Fibroblast of skin of right quadriceps (primary cell): ENCODE measurements at regions not wholly inside any gene's neighbourhood (a gene's known extent, or its start where the extent isn't known, plus 50 kb on each side); places are given as distances from the start of the nearest gene placed in this dataset.

Source experiments
- DNase-seq: peaks from one replicate; pipeline ENCODE4 v3.0.0-alpha.2; 2013

GRCh38 chr9:118529210-118529609, 825.0 kb downstream of the TLR4 start:
- DNase-seq: peak; percentile 3

DNA sequence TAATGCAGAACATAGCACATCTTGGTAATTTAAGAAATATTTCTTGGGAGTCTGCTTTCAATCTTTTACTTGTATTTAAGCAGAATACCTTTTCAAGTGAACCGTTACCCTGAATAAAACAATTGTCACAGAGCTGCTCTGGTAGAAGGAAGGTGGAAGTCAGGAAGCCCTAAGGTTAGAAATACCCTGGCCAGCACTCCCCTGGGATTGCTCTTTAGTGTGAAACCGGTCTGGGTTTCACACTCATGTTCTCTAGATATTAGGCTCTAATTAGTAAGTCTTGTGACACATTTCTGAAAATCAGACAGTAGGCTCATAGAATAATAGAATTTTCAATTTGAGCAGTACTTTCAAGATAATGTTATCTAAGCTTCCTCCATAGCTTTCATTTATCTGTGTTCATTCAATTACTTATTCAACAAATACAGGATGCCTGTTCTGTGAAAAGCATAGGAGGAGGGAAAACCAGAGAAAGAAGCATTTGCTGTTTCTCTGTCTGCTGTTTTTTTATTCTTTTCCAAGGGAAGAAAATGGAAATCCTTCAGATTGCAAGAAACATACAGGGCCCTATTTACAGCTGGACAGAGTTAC, 825.5 kb downstream of the TLR4 start:
- DNase-seq: no peak

DNA sequence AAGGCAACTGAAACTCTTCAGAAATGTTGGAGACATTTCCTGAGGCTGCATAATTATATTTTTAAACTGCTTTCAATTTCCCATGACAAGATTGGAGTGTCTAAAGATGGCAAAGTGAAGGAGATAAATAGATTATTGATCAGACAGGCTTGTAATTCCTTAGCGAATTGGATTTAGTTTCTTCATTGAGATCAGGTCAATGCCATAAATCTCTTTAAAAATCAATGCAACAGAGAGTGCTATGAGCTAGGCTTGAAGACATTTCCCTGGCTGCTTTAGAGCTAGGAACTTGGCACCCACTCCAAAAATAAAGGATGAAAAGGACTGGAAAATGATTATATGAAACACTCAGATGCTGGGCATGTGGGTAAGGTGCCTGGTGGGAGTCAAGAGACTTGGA, 828.4 kb downstream of the TLR4 start:
- DNase-seq: no peak

- no peak for DNase-seq
These were observed 828.9 kb downstream of the TLR4 start for GRCh38 chr9:118533101-118533500.

DNA sequence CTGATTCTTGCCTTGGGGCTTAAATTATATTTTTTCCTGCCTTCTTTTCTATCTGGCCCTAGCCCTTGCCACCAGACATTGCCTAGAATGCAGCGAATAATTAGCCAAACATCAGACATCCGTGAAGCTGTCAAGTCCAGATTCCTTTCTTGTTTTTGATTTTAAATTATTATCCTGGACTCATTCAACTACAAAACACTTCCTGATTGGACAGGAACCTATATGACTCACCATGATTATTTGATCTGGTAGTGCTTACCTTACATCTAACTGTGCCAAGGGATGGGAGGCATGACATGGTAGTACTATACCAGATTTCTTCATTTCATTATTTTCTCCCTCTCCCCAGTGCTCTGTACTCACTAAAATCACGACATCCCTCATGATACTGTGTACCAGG, 829.6 kb downstream of the TLR4 start:
- no peak for DNase-seq

GRCh38 chr9:118536153-118536552, 832.0 kb downstream of the TLR4 start:
- DNase-seq: no peak

DNA sequence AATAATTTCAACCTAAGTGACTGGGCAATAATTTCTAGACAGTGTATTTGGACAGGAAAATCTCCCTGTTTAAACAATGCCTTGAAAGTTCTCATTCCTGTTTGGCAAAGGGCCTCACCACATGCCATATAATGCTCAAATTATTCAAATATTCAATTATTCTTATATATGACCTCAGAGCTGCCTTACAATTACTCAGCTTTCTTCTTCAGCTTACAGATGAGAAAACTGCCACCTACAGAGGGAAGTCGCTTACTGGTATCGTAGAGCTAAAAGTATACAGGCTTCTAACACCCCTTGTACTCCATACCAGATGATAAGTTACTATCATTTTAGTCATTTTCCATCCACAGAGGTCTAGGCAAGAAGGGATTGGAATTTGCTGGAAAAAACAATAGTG, 830.3 kb downstream of the BRINP1 start:
- DNase-seq: no peak

DNA sequence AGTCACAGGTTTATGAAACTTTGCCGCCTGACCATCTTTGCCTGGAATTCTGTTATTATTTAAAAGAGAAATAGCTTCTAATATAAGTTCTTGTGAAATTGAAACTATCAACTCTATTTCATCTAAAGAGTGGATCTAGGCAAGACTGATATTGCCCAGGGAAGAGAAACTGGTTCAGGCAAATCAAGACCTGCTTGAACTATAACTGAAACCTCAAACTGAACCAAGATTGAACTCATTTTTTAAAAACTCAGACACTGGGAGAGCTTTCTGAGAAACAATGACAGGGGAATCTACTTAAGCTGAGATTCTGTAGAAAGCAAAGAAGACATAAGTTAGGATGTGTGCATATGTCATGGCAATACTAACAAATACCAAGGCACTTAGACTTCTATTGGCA, 815.8 kb downstream of the BRINP1 start:
- DNase-seq: no peak

DNA sequence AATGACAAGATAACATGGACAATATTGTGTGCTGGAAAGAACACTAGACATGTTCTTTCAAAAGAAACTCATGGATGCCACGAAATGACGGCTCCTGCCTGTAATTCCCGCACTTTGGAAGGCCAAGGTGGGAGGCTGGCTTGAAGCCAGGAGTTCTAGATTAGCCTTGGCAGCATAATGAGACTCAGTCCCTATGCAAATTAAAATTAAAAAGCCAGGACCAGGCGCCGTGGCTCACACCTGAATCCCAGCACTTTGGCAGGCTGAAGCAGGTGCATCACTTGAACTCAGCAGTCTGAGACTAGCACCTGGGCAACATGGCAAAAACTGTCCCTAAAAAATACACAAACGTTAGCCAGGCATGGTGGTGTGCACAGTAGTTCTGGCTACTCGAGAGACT, 814.2 kb downstream of the BRINP1 start:
- no peak for DNase-seq

DNA sequence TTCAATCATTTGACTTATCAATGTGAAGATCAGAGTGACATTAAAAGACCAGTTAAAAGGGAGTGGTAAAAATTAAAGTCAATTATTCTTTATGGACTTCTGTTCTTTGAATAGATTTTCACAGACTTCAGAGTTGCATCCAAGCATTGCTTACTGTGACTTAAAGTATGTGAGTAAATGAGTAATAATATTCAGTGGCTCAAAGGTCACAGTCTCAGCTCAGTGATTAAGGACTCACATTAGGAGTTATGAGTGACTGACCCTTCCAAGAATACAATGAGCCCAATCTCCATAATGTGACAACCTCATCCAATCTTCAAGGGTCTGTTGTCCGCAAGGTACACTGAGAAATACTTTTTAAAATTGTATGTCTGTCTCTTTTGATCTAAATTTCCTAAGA, 811.2 kb downstream of the BRINP1 start:
- DNase-seq: no peak

- DNase-seq: no peak
These were observed 810.3 kb downstream of the BRINP1 start for GRCh38 chr9:118558891-118559290.

- DNase-seq: no peak
These were observed 808.2 kb downstream of the BRINP1 start for GRCh38 chr9:118561051-118561450.

- peak; percentile 8 for DNase-seq
These were observed 805.6 kb downstream of the BRINP1 start for GRCh38 chr9:118563677-118564076.

GRCh38 chr9:118567861-118568260, 801.4 kb downstream of the BRINP1 start:
- DNase-seq: no peak

DNA sequence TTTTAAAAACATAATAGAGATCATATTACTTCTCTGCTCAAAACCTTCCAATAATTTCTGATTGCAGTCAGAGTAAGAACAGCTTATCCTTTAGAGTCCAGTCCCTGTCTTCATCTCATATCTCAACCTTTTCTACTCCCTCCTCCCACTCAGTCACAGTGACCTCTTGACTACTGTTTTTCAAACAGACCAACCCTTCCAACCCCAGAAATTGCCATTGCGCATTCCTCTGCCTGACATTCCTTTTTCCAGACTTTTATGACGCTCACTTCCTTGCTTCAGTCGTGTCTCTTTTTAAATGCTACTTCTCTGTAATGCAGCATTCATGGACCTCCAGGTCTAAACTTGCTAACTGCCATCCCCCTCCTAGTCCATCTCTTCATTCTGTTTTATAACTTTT, 800.5 kb downstream of the BRINP1 start:
- no peak for DNase-seq

GRCh38 chr9:118569148-118569547, 800.1 kb downstream of the BRINP1 start:
- DNase-seq: no peak

- no peak for DNase-seq
These were observed 799.2 kb downstream of the BRINP1 start for GRCh38 chr9:118570066-118570465.

DNA sequence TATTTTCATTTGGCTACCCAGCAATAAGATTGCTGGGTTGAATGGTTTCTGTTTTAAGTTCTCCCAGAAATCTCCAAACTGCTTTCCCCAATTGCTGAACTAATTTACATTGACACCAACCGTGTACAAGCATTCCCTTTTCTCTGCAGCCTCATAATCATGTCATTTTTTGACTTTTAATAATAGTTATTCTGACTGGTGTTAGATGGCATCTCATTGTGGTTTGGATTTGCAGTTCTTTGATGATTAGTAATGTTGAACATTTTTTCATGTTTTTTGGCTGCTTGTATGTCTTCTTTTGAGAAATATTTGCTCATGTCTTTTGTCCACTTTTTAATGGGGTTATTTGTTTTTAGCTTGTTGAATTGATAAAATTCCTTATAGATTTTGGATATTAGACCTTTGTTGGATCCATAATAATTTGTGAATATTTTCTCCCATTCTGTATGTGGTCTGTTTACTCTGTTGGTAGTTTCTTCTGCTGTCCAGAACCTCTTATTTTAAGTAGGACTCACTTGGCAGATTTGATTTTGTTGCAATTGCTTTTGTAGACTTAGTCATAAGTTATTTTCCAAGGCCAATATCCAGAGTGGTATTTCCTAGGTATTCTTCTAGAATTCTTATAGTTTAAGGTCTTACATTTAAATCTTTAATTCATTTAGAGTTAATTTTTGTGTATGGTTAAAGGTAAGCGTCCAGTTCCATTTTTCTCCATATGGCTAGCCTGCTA, 793.7 kb downstream of the BRINP1 start:
- DNase-seq: peak; percentile 12

DNA sequence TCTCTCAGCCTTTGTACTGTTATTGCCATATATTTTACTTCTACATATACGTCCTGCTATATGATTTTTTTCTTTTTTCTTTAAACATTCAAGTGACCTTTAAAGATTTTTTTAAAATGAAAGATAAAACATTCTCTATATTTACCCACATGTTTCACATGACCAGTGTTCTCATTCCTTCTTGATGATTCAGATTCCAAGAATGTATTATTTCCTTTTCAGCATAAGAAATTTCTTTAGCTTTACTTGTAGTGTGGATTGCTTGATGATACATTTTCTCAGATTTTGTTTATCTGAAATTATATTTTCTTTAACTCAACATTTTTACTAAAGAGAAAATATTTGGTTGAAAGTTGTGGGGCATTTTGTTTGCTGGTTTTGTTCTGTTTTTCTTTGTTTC, 792.1 kb downstream of the BRINP1 start:
- DNase-seq: peak; percentile 65

GRCh38 chr9:118578467-118578866, 790.8 kb downstream of the BRINP1 start:
- DNase-seq: peak; percentile 54

DNA sequence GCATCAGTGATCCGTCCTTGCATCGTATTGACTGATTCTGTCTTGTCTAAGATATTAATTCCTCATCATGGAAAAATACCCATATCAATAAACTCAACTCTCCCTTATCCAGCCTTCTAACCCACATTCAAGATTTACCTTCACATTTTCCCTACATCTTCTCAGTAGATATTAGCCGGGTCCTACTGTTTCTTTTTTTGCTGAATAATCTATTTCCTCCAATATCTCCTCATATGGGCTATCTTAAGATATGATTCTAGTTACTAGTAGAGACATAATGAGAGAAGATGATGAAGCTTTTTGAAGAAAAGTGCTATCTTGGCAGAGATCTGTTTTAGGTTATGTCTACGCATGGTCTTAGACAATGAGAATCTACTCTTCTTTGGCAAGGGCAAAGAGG, 785.8 kb downstream of the BRINP1 start:
- DNase-seq: no peak

DNA sequence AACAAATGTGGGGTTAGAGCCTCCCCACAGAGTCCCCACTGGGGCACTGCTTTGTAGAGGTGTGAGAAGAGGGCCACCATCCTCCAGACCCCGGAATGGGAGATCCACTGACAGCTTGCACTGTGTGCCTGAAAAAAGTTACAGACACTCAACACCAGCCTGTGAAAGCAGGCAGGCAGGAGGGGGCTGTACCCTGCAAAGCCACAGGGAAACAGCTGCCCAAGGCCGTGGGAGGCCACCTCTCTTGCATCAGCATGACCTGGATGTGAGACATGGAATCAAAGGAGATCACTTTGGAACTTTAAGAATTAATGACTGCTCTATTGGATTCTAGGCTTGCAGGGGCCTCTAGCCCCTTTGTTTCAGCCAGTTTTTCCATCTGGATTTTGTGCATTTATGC, 782.3 kb downstream of the BRINP1 start:
- no peak for DNase-seq

GRCh38 chr9:118594428-118594827, 774.8 kb downstream of the BRINP1 start:
- DNase-seq: no peak

DNA sequence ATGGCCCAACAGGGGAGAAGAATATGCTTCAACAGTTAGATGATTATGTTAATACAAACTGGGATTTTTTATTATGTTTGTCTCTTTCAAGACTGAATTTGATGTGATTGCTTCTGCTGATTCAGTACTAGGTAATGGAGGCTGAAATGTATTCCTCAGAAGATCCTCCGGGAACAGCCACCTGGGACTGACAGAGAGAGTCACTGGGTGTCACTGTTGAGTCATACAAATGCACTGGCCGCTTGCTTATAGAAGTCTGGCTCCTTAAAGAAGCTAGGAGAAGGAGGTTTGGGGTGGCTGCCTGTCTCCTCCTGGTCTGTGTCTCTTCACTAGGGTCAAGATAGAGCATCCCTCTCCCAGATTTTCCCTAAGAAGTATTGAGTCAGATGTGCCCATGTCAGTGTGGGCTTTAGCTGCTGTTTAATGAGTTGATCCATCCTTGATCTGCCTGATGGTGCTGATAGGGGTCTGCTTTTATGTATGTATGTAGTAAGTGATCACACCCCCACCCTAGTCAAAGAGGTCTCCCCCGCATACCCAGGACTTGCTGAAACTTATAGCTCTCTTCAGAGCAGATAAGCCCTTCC, 773.4 kb downstream of the BRINP1 start:
- DNase-seq: peak; percentile 8
